ENCODE measurements at regions not wholly inside any gene's neighbourhood (a gene's known extent, or its start where the extent isn't known, plus 50 kb on each side); places are given as distances from the start of the nearest gene placed in this dataset.

GRCh38 chr2:190809139-190809764, 71.4 kb upstream of the GLS start:
- DNase-seq (ENCODE audit: low read depth), result no peak

- DNase-seq (ENCODE audit: low read depth), result no peak
These were observed 70.6 kb upstream of the GLS start for GRCh38 chr2:190809876-190810525.

GRCh38 chr2:190810981-190811587, 69.5 kb upstream of the GLS start:
- DNase-seq (ENCODE audit: low read depth), result no peak

DNA sequence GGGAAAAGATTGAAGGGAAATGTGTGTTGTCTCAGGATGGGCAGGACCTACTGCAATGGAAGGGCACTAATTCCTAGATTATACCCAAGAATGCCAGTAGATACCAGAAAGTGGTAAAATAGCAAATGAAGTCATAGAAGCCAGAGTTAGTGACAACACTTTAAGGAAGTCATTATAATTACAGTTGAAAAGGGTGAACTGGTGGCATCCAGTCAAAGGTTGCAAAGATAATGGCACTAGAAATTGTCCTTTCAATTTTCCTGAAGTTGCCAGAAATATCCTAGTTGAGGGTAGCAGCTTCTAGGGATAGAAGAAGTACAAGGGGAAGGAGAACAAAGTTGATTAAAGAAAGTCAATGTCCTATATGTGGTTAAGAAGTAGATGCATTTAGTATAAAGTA, 68.8 kb upstream of the GLS start:
- DNase-seq (ENCODE audit: low read depth), result no peak

DNA sequence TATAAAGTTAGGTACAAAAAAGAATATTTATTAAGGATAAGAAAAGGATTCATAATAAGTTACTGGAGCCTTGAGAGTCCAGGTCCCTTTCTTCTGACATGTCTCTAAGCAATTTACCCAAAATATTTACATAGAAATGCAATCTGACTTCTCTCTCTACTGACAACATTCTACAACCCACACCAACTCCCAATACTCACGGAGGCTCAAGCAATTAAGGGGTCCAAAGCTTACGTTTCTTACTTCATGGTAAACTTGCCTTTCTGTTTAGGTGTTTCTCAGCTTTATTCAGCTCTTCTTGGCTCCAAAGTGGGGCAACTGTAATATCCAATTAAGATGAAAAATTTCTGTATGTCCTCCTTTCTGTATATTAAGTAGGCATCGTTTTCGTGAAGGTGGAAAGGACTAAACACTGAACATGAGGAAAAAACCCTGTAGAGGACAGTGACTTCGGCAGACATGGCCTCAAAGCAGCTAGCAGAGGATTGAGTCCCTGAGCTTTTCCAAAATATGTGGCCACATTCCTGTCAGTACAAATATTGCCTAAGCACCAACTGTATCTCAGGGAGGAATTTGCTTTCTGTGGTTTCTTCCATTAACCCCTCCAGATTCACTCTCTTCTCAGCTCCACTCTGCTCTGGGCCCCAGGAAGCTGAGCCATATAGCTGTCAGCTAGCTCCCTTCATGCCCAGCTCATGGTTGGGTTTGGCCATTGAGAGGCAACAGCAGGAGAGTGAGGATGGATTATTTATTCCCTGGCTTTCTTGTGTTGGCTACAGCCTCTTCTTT, 67.9 kb upstream of the GLS start:
- DNase-seq (ENCODE audit: low read depth), result no peak

DNA sequence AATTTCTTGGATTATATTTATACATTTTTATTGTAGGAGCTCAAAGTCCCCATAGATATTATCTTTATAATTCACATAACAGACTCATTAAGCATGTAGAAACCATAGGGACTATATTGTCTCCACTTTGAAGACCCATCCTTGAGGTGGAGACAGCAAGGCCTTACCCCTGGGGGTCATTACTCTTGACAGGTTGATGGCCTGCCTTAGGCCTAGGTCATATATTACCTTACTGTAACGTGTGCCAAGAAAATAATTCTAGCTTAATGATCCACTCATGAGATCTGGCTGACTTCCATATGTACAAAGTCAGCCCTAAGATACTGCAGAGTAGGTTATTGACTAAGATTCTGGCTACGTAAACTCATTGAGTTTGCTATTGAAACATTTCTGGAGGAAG, 65.4 kb upstream of the GLS start:
- no peak for DNase-seq (ENCODE audit: low read depth)

- no peak for DNase-seq (ENCODE audit: low read depth)
These were observed 63.5 kb upstream of the GLS start for GRCh38 chr2:190817082-190817481.

DNA sequence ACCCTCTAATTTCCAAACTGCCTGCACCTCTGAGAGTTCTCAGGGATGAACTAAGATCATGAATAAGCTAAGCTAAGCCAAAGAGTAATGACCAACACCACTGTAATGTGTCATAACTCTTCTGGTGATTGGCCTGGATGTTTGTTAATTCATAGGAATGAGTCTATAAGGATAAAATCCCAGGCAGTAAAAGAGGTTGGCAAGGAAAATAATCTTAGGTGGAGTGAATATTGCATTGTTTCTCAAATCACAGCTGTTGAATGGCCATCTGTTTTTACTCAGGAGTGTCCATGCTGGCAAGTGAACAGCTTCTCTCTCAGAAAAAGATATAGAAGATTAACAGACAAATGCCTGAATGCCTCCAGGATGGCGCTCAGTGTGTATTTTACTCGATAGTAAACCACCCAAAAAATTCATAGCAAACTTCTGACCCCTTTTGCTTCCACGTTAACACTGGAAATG, 60.8 kb upstream of the GLS start:
- peak; percentile 76 for DNase-seq (ENCODE audit: low read depth)

GRCh38 chr2:190820416-190820815, 60.2 kb upstream of the GLS start:
- no peak for DNase-seq (ENCODE audit: low read depth)

- no peak for DNase-seq (ENCODE audit: low read depth)
These were observed 58.6 kb upstream of the GLS start for GRCh38 chr2:190822043-190822442.

- no peak for DNase-seq (ENCODE audit: low read depth)
These were observed 52.9 kb upstream of the GLS start for GRCh38 chr2:190827720-190828119.

- no peak for DNase-seq (ENCODE audit: low read depth)
These were observed 51.0 kb upstream of the GLS start for GRCh38 chr2:190829642-190830041.

Measured in forelimb muscle (tissue), 1 donor.